HL-60 (cell line): ENCODE measurements at regions not wholly inside any gene's neighbourhood (a gene's known extent, or its start where the extent isn't known, plus 50 kb on each side); places are given as distances from the start of the nearest gene placed in this dataset.

Source experiments
- DNase-seq, 2 experiments: peaks; one replicate each; pipeline ENCODE4 v3.0.0-alpha.2; 2010 to 2020; ENCODE audit warnings: low read depth in 1 of 2, low spot score in 1 of 2
- H3K27ac ChIP-seq: fragments of 250-450 bp; sonication (Bioruptor Pico); replicated peaks from 2 replicates; pipeline ENCODE4 v1.5.1; 2020; ENCODE audit warnings: mild to moderate bottlenecking, moderate library complexity
- H3K27me3 ChIP-seq: fragments of 250-450 bp; sonication (Bioruptor Pico); 2 replicates; pipeline ENCODE4 v1.5.1; 2021; ENCODE audit warnings: mild to moderate bottlenecking, moderate library complexity; ENCODE audit not compliant: insufficient read depth, poor library complexity, severe bottlenecking
- H3K4me3 ChIP-seq: replicated peaks from 2 replicates; pipeline ENCODE4 v1.5.1; 2011; ENCODE audit warnings: mild to moderate bottlenecking, control low read depth, low read length; ENCODE audit not compliant: insufficient read depth
- GABPA ChIP-seq: IDR thresholded peaks from 2 replicates; pipeline ENCODE4 v1.6.1; 2012; ENCODE audit warnings: low read depth
- POLR2AphosphoS5 ChIP-seq: IDR thresholded peaks from 2 replicates; pipeline ENCODE4 v1.6.1; 2012; ENCODE audit warnings: low read depth
- SPI1 ChIP-seq: IDR thresholded peaks from 2 replicates; pipeline ENCODE4 v1.6.1; 2012; ENCODE audit warnings: low read depth, mild to moderate bottlenecking, borderline replicate concordance
- TF ChIP-seq, protein P1 (sequence below): IDR thresholded peaks from one replicate; pipeline ENCODE4 v1.5.1; 2011; ENCODE audit warnings: low read length, control low read depth, inconsistent platforms; ENCODE audit not compliant: insufficient read depth
- TF ChIP-seq, protein P2 (sequence below): IDR thresholded peaks from 2 replicates; pipeline ENCODE4 v1.6.1; 2012; ENCODE audit warnings: low read depth; ENCODE audit not compliant: insufficient replicate concordance

DNA sequence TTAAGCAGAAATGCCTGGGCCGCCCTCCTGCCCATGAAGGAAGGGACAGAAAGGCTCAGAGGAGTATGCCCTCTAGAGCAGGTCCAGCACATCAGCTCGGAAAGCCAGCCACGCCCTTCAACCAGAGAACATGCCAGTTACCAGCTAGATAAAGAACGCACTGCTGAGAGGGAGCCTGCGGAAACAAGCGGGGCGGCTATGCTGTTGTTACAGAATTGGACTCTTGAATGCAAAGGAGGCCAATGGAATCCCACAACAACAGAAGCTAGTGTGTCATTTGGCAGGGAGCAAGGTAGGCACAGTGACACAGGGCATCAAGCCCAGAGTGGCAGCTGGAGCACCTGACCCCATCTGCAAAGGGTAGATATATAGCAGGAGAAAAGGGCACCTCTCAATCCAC, 242.9 kb upstream of the ID2 start:
- Histone ChIP-seq H3K27me3 (no peaks in the 10 kb centered on the region), H3K4me3 (no peak overlapping the region), H3K27ac (peak overlapping the region; percentile 85)
- TF ChIP-seq, protein P1, sequence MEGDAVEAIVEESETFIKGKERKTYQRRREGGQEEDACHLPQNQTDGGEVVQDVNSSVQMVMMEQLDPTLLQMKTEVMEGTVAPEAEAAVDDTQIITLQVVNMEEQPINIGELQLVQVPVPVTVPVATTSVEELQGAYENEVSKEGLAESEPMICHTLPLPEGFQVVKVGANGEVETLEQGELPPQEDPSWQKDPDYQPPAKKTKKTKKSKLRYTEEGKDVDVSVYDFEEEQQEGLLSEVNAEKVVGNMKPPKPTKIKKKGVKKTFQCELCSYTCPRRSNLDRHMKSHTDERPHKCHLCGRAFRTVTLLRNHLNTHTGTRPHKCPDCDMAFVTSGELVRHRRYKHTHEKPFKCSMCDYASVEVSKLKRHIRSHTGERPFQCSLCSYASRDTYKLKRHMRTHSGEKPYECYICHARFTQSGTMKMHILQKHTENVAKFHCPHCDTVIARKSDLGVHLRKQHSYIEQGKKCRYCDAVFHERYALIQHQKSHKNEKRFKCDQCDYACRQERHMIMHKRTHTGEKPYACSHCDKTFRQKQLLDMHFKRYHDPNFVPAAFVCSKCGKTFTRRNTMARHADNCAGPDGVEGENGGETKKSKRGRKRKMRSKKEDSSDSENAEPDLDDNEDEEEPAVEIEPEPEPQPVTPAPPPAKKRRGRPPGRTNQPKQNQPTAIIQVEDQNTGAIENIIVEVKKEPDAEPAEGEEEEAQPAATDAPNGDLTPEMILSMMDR: no peak
- no peak for TF ChIP-seq POLR2AphosphoS5
- TF ChIP-seq, protein P2, sequence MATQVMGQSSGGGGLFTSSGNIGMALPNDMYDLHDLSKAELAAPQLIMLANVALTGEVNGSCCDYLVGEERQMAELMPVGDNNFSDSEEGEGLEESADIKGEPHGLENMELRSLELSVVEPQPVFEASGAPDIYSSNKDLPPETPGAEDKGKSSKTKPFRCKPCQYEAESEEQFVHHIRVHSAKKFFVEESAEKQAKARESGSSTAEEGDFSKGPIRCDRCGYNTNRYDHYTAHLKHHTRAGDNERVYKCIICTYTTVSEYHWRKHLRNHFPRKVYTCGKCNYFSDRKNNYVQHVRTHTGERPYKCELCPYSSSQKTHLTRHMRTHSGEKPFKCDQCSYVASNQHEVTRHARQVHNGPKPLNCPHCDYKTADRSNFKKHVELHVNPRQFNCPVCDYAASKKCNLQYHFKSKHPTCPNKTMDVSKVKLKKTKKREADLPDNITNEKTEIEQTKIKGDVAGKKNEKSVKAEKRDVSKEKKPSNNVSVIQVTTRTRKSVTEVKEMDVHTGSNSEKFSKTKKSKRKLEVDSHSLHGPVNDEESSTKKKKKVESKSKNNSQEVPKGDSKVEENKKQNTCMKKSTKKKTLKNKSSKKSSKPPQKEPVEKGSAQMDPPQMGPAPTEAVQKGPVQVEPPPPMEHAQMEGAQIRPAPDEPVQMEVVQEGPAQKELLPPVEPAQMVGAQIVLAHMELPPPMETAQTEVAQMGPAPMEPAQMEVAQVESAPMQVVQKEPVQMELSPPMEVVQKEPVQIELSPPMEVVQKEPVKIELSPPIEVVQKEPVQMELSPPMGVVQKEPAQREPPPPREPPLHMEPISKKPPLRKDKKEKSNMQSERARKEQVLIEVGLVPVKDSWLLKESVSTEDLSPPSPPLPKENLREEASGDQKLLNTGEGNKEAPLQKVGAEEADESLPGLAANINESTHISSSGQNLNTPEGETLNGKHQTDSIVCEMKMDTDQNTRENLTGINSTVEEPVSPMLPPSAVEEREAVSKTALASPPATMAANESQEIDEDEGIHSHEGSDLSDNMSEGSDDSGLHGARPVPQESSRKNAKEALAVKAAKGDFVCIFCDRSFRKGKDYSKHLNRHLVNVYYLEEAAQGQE: no peak
- TF ChIP-seq SPI1: no peak
- no peak for TF ChIP-seq GABPA
- no peak for DNase-seq

DNA sequence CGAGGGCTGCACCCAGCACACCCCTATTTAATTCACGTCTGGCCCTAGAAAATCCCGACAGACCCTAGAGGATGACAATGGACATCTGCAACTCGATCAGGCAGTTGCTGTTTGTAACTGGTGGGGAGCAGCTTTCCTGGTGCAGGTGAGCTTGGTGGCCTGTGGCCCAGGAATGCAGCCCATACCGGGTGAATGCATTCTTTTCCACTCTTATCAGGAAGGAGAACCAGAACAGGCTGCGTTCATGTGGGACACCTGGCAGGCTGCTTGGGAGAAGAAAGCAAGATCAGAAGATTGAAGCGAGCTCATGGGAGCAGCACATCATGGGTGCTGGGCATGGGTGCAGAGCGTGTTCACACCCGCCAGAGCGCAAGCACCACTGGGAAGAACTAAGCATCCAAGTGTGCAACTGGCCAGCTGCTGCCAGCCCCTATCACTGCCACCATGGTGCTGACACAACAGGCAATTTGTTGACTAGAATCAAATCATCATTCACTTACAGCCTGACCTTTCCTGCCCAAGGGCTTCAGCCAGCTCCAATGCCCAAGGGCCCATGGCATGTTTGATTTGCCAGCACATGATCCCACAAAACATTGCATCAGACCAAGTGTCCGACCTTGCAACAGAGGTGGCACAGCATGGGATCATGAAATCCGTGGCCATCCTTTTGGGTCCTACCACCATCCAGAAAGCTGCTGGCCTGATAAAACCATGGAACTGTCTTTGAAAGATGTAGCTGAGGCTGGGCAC, 241.7 kb upstream of the ID2 start:
- H3K27me3 ChIP-seq: no peaks in the 10 kb centered on the region
- TF ChIP-seq SPI1: no peak
- TF ChIP-seq, protein P1: no peak
- TF ChIP-seq GABPA: no peak
- TF ChIP-seq, protein P2: no peak
- no peak for TF ChIP-seq POLR2AphosphoS5
- no peak overlapping the region for H3K27ac ChIP-seq
- peak in 1 of 2 experiments; percentile 4 for DNase-seq
- no peak overlapping the region for H3K4me3 ChIP-seq

DNA sequence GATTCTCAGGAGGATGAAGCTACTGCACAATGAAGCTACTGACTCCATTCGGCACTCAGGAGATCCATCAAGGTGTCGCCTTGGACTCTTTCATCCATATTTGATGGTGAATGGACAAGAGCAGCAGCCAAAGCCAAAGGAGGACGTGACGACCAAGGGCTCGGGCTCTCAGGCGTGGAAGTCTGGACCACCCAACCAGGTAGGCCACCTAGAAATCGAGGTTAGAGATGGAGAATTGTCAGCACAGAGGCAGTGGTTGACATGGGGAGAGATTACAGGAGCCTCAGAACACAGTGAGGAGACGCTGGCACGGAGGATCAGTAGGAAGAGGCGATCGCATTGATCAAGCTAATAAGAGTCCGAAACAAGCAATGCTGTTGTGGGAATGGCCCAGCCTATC, 240.5 kb upstream of the ID2 start:
- Histone ChIP-seq H3K4me3 (no peak overlapping the region), H3K27ac (no peak overlapping the region; the same call in 1 of the 2 replicates), H3K27me3 (no peaks in the 10 kb centered on the region)
- no peak for DNase-seq
- TF ChIP-seq, protein P1: no peak
- TF ChIP-seq, protein P2: no peak
- TF ChIP-seq POLR2AphosphoS5 (no peak), GABPA (no peak), SPI1 (no peak)
